ENCODE measurements at regions not wholly inside any gene's neighbourhood (a gene's known extent, or its start where the extent isn't known, plus 50 kb on each side); places are given as distances from the start of the nearest gene placed in this dataset.

- TF ChIP-seq, protein P1, sequence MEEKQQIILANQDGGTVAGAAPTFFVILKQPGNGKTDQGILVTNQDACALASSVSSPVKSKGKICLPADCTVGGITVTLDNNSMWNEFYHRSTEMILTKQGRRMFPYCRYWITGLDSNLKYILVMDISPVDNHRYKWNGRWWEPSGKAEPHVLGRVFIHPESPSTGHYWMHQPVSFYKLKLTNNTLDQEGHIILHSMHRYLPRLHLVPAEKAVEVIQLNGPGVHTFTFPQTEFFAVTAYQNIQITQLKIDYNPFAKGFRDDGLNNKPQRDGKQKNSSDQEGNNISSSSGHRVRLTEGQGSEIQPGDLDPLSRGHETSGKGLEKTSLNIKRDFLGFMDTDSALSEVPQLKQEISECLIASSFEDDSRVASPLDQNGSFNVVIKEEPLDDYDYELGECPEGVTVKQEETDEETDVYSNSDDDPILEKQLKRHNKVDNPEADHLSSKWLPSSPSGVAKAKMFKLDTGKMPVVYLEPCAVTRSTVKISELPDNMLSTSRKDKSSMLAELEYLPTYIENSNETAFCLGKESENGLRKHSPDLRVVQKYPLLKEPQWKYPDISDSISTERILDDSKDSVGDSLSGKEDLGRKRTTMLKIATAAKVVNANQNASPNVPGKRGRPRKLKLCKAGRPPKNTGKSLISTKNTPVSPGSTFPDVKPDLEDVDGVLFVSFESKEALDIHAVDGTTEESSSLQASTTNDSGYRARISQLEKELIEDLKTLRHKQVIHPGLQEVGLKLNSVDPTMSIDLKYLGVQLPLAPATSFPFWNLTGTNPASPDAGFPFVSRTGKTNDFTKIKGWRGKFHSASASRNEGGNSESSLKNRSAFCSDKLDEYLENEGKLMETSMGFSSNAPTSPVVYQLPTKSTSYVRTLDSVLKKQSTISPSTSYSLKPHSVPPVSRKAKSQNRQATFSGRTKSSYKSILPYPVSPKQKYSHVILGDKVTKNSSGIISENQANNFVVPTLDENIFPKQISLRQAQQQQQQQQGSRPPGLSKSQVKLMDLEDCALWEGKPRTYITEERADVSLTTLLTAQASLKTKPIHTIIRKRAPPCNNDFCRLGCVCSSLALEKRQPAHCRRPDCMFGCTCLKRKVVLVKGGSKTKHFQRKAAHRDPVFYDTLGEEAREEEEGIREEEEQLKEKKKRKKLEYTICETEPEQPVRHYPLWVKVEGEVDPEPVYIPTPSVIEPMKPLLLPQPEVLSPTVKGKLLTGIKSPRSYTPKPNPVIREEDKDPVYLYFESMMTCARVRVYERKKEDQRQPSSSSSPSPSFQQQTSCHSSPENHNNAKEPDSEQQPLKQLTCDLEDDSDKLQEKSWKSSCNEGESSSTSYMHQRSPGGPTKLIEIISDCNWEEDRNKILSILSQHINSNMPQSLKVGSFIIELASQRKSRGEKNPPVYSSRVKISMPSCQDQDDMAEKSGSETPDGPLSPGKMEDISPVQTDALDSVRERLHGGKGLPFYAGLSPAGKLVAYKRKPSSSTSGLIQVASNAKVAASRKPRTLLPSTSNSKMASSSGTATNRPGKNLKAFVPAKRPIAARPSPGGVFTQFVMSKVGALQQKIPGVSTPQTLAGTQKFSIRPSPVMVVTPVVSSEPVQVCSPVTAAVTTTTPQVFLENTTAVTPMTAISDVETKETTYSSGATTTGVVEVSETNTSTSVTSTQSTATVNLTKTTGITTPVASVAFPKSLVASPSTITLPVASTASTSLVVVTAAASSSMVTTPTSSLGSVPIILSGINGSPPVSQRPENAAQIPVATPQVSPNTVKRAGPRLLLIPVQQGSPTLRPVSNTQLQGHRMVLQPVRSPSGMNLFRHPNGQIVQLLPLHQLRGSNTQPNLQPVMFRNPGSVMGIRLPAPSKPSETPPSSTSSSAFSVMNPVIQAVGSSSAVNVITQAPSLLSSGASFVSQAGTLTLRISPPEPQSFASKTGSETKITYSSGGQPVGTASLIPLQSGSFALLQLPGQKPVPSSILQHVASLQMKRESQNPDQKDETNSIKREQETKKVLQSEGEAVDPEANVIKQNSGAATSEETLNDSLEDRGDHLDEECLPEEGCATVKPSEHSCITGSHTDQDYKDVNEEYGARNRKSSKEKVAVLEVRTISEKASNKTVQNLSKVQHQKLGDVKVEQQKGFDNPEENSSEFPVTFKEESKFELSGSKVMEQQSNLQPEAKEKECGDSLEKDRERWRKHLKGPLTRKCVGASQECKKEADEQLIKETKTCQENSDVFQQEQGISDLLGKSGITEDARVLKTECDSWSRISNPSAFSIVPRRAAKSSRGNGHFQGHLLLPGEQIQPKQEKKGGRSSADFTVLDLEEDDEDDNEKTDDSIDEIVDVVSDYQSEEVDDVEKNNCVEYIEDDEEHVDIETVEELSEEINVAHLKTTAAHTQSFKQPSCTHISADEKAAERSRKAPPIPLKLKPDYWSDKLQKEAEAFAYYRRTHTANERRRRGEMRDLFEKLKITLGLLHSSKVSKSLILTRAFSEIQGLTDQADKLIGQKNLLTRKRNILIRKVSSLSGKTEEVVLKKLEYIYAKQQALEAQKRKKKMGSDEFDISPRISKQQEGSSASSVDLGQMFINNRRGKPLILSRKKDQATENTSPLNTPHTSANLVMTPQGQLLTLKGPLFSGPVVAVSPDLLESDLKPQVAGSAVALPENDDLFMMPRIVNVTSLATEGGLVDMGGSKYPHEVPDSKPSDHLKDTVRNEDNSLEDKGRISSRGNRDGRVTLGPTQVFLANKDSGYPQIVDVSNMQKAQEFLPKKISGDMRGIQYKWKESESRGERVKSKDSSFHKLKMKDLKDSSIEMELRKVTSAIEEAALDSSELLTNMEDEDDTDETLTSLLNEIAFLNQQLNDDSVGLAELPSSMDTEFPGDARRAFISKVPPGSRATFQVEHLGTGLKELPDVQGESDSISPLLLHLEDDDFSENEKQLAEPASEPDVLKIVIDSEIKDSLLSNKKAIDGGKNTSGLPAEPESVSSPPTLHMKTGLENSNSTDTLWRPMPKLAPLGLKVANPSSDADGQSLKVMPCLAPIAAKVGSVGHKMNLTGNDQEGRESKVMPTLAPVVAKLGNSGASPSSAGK (IDR thresholded peaks at IDR 0.05) = peak; percentile 44
- no peak for TF ChIP-seq ZNF143 (CRISPR knock-in tag; IDR thresholded peaks at IDR 0.05)
- TF ChIP-seq HOXB6 (CRISPR knock-in tag; IDR thresholded peaks at IDR 0.05; ENCODE audit: borderline replicate concordance) = no peak
- TF ChIP-seq, protein P2, sequence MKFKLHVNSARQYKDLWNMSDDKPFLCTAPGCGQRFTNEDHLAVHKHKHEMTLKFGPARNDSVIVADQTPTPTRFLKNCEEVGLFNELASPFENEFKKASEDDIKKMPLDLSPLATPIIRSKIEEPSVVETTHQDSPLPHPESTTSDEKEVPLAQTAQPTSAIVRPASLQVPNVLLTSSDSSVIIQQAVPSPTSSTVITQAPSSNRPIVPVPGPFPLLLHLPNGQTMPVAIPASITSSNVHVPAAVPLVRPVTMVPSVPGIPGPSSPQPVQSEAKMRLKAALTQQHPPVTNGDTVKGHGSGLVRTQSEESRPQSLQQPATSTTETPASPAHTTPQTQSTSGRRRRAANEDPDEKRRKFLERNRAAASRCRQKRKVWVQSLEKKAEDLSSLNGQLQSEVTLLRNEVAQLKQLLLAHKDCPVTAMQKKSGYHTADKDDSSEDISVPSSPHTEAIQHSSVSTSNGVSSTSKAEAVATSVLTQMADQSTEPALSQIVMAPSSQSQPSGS (CRISPR knock-in tag; IDR thresholded peaks at IDR 0.05) = no peak
- no peak for TF ChIP-seq PREB (CRISPR knock-in tag; IDR thresholded peaks at IDR 0.05)
- TF ChIP-seq, protein P3, sequence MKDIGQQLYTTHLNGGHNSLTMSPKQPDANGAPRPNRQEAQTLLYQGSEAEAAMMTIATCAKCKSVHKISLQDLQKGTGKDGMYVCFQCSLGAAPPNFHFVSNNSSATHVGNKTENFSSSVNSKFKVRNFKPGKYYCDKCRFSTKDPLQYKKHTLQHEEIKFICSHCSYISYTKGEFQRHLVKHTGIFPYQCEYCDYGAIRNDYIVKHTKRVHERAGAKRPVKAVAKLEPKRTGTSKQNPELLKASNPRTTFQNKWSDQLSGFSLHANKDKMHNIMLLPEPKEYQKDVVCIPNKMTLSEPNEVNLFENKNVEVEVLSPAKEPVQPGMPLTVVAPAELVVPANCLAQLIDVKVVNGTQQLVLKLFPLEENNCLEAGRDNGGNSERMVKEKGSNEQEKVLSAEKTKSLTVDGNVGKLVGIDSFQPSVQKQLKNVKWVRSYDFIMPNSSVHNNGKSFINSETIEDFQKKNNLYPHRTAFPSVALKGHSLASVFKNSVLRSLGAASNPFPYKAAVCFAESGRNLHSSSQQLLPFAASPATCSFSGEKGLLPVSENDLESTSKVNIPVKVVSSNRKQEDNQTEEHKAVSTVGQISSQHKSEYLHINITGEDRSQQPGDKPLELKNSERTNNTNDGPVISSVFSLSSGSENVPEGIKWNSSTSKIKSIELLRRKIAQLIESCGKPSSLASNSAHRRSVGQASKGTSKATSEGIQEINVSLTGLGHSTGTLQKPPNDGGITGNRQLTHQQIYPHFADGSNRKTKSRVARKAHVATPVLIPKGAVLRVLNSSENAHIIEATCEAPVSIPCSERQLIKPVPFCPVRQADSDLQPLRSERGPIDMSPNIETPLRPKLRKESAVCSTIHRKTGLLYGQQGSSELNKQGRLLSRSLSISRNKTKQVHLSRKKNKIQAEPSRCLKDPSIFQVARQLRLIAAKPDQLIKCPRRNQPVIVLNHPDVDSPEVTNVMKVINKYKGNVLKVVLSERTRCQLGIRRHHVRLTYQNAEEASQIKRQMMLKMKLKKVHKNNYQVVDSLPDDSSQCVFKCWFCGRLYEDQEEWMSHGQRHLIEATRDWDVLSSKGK (CRISPR knock-in tag; IDR thresholded peaks at IDR 0.05) = no peak
- TF ChIP-seq PTBP1 (IDR thresholded peaks at IDR 0.05; ENCODE audit: low read depth, low read length) = no peak
- TF ChIP-seq PURB (CRISPR knock-in tag; IDR thresholded peaks at IDR 0.05; ENCODE audit: low read depth) = no peak
- peak; percentile 76 for TF ChIP-seq HIVEP1 (CRISPR knock-in tag; IDR thresholded peaks at IDR 0.05)
Measured at GRCh38 chr6:67880939-67881705, 754.0 kb upstream of the ADGRB3 start (continued).

Measured in K562 (cell line).